HepG2 (cell line): ENCODE measurements at regions not wholly inside any gene's neighbourhood (a gene's known extent, or its start where the extent isn't known, plus 50 kb on each side); places are given as distances from the start of the nearest gene placed in this dataset.
A peak's percentile ranks its signal among the peaks of the same experiment; 100 is the strongest.

Experiments
- FOXC1 ChIP-seq: sonication (generic); formaldehyde crosslinking; IDR thresholded peaks from 2 replicates; pipeline ENCODE4 v1.8.0; 2022; ENCODE audit warnings: mild to moderate bottlenecking, missing genetic modification reagents, borderline replicate concordance
- HES4 ChIP-seq: sonication (generic); formaldehyde crosslinking; IDR thresholded peaks from 2 replicates; pipeline ENCODE4 v1.9.0; 2021; ENCODE audit warnings: mild to moderate bottlenecking, missing genetic modification reagents, borderline replicate concordance
- KIAA2018 ChIP-seq: sonication (generic); formaldehyde crosslinking; IDR thresholded peaks from 2 replicates; pipeline ENCODE4 v1.5.0; 2020; ENCODE audit warnings: mild to moderate bottlenecking, missing genetic modification reagents, borderline replicate concordance
- PBX2 ChIP-seq: IDR thresholded peaks from 2 replicates; pipeline ENCODE4 v1.6.1; 2016; ENCODE audit warnings: control low read depth
- RAD21 ChIP-seq: fragments of 450-650 bp; formaldehyde crosslinking; IDR thresholded peaks from 2 replicates; pipeline ENCODE4 v1.5.0; 2020; ENCODE audit warnings: mild to moderate bottlenecking
- TBX2 ChIP-seq: sonication (generic); formaldehyde crosslinking; IDR thresholded peaks from 2 replicates; pipeline ENCODE4 v1.5.0; 2020; ENCODE audit warnings: missing genetic modification reagents, mild to moderate bottlenecking, borderline replicate concordance
- ZNF138 ChIP-seq: sonication (generic); formaldehyde crosslinking; IDR thresholded peaks from 2 replicates; pipeline ENCODE4 v1.5.0; 2020; ENCODE audit warnings: mild to moderate bottlenecking, low read depth, missing genetic modification reagents
- ZNF646 ChIP-seq: sonication (generic); formaldehyde crosslinking; IDR thresholded peaks from 2 replicates; pipeline ENCODE4 v1.9.0; 2021; ENCODE audit warnings: mild to moderate bottlenecking, missing genetic modification reagents

- TF ChIP-seq TBX2 (CRISPR knock-in tag): no peak
- TF ChIP-seq FOXC1: 0 out of 2 replicates have a peak, but pooled peaks have one; percentile 67
- TF ChIP-seq KIAA2018: no peak
- TF ChIP-seq ZNF138: no peak
- no peak for TF ChIP-seq PBX2 (CRISPR knock-in tag)
- no peak for TF ChIP-seq ZNF646 (CRISPR knock-in tag)
- no peak for TF ChIP-seq RAD21 (CRISPR knock-in tag)
- TF ChIP-seq HES4: no peak
Measured at GRCh38 chr2:234795272-234795920, 156.4 kb upstream of the SH3BP4 start (continued).
